Stimulated activated effector memory CD8-positive, alpha-beta T cell treated with anti-CD3 and anti-CD28 coated beads, Interleukin-12 subunit alpha, Interleukin-12 subunit beta, amount 100 ng/mL, for 72 hours (primary cell): ENCODE measurements at regions not wholly inside any gene's neighbourhood (a gene's known extent, or its start where the extent isn't known, plus 50 kb on each side); places are given as distances from the start of the nearest gene placed in this dataset.

Experiments used
- ATAC-seq: fragments of 150-1000 bp; cut with Tn5 transposase; 2 replicates; pipeline ENCODE4 v1.10.0; 2021
- DNase-seq, 2 donors: peaks; one replicate each; pipeline ENCODE4 v3.0.0; 2021 to 2022; ENCODE audit warnings: low spot score in 2 of 2
- H3K27ac Mint-ChIP-seq: one replicate; pipeline ENCODE4 v1.8.0; 2022; ENCODE audit warnings: mild to moderate bottlenecking, mixed read lengths
- H3K36me3 Mint-ChIP-seq: one replicate; pipeline ENCODE4 v1.8.0; 2022; ENCODE audit warnings: mild to moderate bottlenecking, mixed read lengths
- H3K4me1 Mint-ChIP-seq: one replicate; pipeline ENCODE4 v1.8.0; 2022; ENCODE audit warnings: mixed read lengths
- H3K4me3 Mint-ChIP-seq: one replicate; pipeline ENCODE4 v1.8.0; 2022; ENCODE audit warnings: mild to moderate bottlenecking, mixed read lengths
- H3K9me3 Mint-ChIP-seq: one replicate; pipeline ENCODE4 v1.8.0; 2022; ENCODE audit warnings: mixed read lengths

GRCh38 chr4:104973708-104974107 is 173.0 kb upstream of the TET2 start:
- Mint-ChIP-seq H3K36me3 (no peaks in the 10 kb centered on the region), H3K4me3 (no peak overlapping the region), H3K9me3 (no peaks in the 10 kb centered on the region), H3K4me1 (no peaks in the 10 kb centered on the region), H3K27ac (no peak overlapping the region)
- DNase-seq, result no peak
- ATAC-seq, result no peak

- Mint-ChIP-seq H3K4me3 (no peak overlapping the region), H3K4me1 (no peaks in the 10 kb centered on the region), H3K27ac (no peak overlapping the region), H3K36me3 (no peaks in the 10 kb centered on the region), H3K9me3 (peaks cover 6% of the 10 kb centered on the region)
- ATAC-seq, result peak; percentile 37
- DNase-seq, result no peak
Observed at GRCh38 chr4:104975617-104976016, 171.1 kb upstream of the TET2 start.

- no peak for DNase-seq
Observed at GRCh38 chr4:104976262-104976661, 170.4 kb upstream of the TET2 start.

GRCh38 chr4:104979083-104979760 is 167.5 kb upstream of the TET2 start:
- ATAC-seq (no peak), DNase-seq (no peak)
- Mint-ChIP-seq H3K4me3 (no peak overlapping the region), H3K27ac (no peak overlapping the region), H3K9me3 (peaks cover 8% of the 10 kb centered on the region), H3K4me1 (no peaks in the 10 kb centered on the region), H3K36me3 (no peaks in the 10 kb centered on the region)

More at GRCh38 chr4:104976262-104976661, 170.4 kb upstream of the TET2 start:
- Mint-ChIP-seq H3K27ac (no peak overlapping the region), H3K36me3 (no peaks in the 10 kb centered on the region), H3K4me1 (no peaks in the 10 kb centered on the region), H3K4me3 (no peak overlapping the region), H3K9me3 (peaks cover 8% of the 10 kb centered on the region)
- no peak for ATAC-seq

- DNase-seq (no peak), ATAC-seq (no peak)
- Mint-ChIP-seq H3K27ac (no peak overlapping the region), H3K4me3 (no peak overlapping the region), H3K36me3 (no peaks in the 10 kb centered on the region), H3K9me3 (peaks cover 8% of the 10 kb centered on the region), H3K4me1 (no peaks in the 10 kb centered on the region)
Observed at GRCh38 chr4:104983615-104984179, 163.0 kb upstream of the TET2 start.

- no peaks in the 10 kb centered on the region for H3K4me1 Mint-ChIP-seq
- H3K36me3 Mint-ChIP-seq, result no peaks in the 10 kb centered on the region
- H3K9me3 Mint-ChIP-seq, result no peaks in the 10 kb centered on the region
- no peak for DNase-seq
- H3K27ac Mint-ChIP-seq, result no peak overlapping the region
- H3K4me3 Mint-ChIP-seq, result no peak overlapping the region
- ATAC-seq, result no peak
Observed at GRCh38 chr4:104986306-104986705, 160.4 kb upstream of the TET2 start.

- Mint-ChIP-seq H3K4me3 (no peak overlapping the region), H3K36me3 (no peaks in the 10 kb centered on the region), H3K27ac (no peak overlapping the region), H3K9me3 (no peaks in the 10 kb centered on the region), H3K4me1 (no peaks in the 10 kb centered on the region)
- DNase-seq (no peak), ATAC-seq (no peak)
Observed at GRCh38 chr4:104989371-104989770, 157.3 kb upstream of the TET2 start.

GRCh38 chr4:105002278-105002677 is 144.4 kb upstream of the TET2 start:
- Mint-ChIP-seq H3K9me3 (no peaks in the 10 kb centered on the region), H3K4me3 (no peak overlapping the region), H3K27ac (no peak overlapping the region), H3K36me3 (no peaks in the 10 kb centered on the region), H3K4me1 (no peaks in the 10 kb centered on the region)
- DNase-seq (no peak), ATAC-seq (no peak)

- ATAC-seq (no peak), DNase-seq (no peak)
- Mint-ChIP-seq H3K9me3 (peaks cover 8% of the 10 kb centered on the region), H3K27ac (no peak overlapping the region), H3K4me1 (no peaks in the 10 kb centered on the region), H3K36me3 (no peaks in the 10 kb centered on the region), H3K4me3 (no peak overlapping the region)
Observed at GRCh38 chr4:105014234-105014633, 132.4 kb upstream of the TET2 start.

GRCh38 chr4:105014635-105015034 is 132.0 kb upstream of the TET2 start:
- ATAC-seq (no peak), DNase-seq (no peak)
- peaks cover 8% of the 10 kb centered on the region for H3K9me3 Mint-ChIP-seq
- no peak overlapping the region for H3K27ac Mint-ChIP-seq
- no peak overlapping the region for H3K4me3 Mint-ChIP-seq
- H3K4me1 Mint-ChIP-seq, result no peaks in the 10 kb centered on the region
- H3K36me3 Mint-ChIP-seq, result no peaks in the 10 kb centered on the region

GRCh38 chr4:105015750-105016149 is 130.9 kb upstream of the TET2 start:
- Mint-ChIP-seq H3K9me3 (no peaks in the 10 kb centered on the region), H3K4me1 (no peaks in the 10 kb centered on the region), H3K36me3 (no peaks in the 10 kb centered on the region), H3K4me3 (no peak overlapping the region), H3K27ac (no peak overlapping the region)
- DNase-seq (no peak), ATAC-seq (no peak)

GRCh38 chr4:105022811-105023667 is 123.6 kb upstream of the TET2 start:
- H3K36me3 Mint-ChIP-seq, result no peaks in the 10 kb centered on the region
- ATAC-seq (peak; percentile 24), DNase-seq (no peak)
- H3K9me3 Mint-ChIP-seq, result peaks cover 8% of the 10 kb centered on the region
- H3K4me1 Mint-ChIP-seq, result no peaks in the 10 kb centered on the region
- no peak overlapping the region for H3K4me3 Mint-ChIP-seq
- H3K27ac Mint-ChIP-seq, result no peak overlapping the region

GRCh38 chr4:105023668-105024055 is 123.0 kb upstream of the TET2 start:
- H3K4me1 Mint-ChIP-seq, result no peaks in the 10 kb centered on the region
- ATAC-seq (no peak), DNase-seq (no peak)
- no peak overlapping the region for H3K4me3 Mint-ChIP-seq
- peaks cover 8% of the 10 kb centered on the region for H3K9me3 Mint-ChIP-seq
- no peaks in the 10 kb centered on the region for H3K36me3 Mint-ChIP-seq
- H3K27ac Mint-ChIP-seq, result no peak overlapping the region

GRCh38 chr4:105025263-105026017 is 121.2 kb upstream of the TET2 start:
- H3K27ac Mint-ChIP-seq, result no peak overlapping the region
- ATAC-seq, result peak; percentile 49
- H3K4me3 Mint-ChIP-seq, result no peak overlapping the region
- no peaks in the 10 kb centered on the region for H3K4me1 Mint-ChIP-seq
- no peak for DNase-seq
- no peaks in the 10 kb centered on the region for H3K36me3 Mint-ChIP-seq
- H3K9me3 Mint-ChIP-seq, result peaks cover 12% of the 10 kb centered on the region

- DNase-seq (no peak), ATAC-seq (no peak)
- Mint-ChIP-seq H3K9me3 (no peaks in the 10 kb centered on the region), H3K36me3 (no peaks in the 10 kb centered on the region), H3K27ac (no peak overlapping the region), H3K4me1 (no peaks in the 10 kb centered on the region), H3K4me3 (no peak overlapping the region)
Observed at GRCh38 chr4:105036991-105037390, 109.7 kb upstream of the TET2 start.
